Retinal pigment epithelial cell (primary cell): ENCODE measurements at regions not wholly inside any gene's neighbourhood (a gene's known extent, or its start where the extent isn't known, plus 50 kb on each side); places are given as distances from the start of the nearest gene placed in this dataset.

Experiments
- DNase-seq: peaks from one replicate; pipeline ENCODE4 v3.0.0-alpha.2; 2010; ENCODE audit warnings: low read depth
- H3K4me3 ChIP-seq: 2 replicates; pipeline ENCODE4 v1.5.1; 2011; ENCODE audit warnings: mild to moderate bottlenecking, low read length, control low read depth, moderate library complexity
- TF ChIP-seq, protein P1 (sequence below): conservative IDR thresholded peaks from 2 replicates; pipeline ENCODE4 v1.5.1; 2011; ENCODE audit warnings: low read depth, low read length, control low read depth, inconsistent platforms

DNA sequence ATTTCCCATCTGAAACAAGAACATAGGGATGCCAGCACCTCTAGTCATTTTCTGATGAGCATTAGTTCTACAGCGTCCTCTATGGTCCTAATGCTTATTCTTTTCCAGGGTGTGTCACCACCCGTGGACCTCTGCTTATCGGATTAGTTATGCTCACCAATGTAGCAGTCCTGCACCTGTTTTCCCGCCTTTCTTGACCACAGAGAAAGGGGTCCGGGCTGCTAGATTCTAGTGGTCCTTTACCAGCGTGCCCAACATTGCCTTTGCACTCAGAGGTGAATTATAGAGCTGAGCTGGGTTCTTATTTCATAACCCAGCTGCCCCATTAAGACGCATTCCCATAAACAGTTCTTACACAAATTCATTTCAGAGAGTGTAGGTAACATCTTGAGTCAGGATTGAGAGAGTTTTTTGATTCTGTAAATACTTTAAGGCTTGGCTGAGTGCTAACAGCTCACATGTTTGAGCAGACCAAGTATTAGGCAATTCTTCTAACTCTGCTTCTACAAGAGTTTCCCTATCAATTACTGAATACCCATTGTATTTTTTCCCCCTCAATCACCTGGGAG, 2205.1 kb upstream of the C9orf72 start:
- TF ChIP-seq, protein P1, sequence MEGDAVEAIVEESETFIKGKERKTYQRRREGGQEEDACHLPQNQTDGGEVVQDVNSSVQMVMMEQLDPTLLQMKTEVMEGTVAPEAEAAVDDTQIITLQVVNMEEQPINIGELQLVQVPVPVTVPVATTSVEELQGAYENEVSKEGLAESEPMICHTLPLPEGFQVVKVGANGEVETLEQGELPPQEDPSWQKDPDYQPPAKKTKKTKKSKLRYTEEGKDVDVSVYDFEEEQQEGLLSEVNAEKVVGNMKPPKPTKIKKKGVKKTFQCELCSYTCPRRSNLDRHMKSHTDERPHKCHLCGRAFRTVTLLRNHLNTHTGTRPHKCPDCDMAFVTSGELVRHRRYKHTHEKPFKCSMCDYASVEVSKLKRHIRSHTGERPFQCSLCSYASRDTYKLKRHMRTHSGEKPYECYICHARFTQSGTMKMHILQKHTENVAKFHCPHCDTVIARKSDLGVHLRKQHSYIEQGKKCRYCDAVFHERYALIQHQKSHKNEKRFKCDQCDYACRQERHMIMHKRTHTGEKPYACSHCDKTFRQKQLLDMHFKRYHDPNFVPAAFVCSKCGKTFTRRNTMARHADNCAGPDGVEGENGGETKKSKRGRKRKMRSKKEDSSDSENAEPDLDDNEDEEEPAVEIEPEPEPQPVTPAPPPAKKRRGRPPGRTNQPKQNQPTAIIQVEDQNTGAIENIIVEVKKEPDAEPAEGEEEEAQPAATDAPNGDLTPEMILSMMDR: no peak
- no peak overlapping the region for H3K4me3 ChIP-seq
- no peak for DNase-seq

DNA sequence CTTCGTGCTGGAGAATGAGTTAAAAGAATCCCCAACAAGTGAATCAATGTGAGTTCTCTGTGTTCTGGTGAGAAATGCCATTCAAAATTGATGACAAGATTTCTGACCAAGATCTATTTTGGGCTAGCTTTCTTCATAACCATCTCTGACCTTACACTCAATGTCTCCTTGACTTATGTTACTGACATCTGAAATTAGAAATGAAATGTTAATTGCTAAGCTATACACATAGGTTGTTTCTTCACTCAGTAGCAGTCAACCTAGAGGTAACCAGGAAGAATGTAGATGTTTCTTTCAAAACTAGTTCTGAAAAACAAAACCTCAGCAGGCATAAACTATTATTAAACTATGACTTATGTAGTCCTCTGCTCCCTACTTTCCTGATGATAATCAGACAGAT, 2220.7 kb upstream of the C9orf72 start:
- H3K4me3 ChIP-seq: no peak overlapping the region
- DNase-seq: no peak
- TF ChIP-seq, protein P1: no peak

DNA sequence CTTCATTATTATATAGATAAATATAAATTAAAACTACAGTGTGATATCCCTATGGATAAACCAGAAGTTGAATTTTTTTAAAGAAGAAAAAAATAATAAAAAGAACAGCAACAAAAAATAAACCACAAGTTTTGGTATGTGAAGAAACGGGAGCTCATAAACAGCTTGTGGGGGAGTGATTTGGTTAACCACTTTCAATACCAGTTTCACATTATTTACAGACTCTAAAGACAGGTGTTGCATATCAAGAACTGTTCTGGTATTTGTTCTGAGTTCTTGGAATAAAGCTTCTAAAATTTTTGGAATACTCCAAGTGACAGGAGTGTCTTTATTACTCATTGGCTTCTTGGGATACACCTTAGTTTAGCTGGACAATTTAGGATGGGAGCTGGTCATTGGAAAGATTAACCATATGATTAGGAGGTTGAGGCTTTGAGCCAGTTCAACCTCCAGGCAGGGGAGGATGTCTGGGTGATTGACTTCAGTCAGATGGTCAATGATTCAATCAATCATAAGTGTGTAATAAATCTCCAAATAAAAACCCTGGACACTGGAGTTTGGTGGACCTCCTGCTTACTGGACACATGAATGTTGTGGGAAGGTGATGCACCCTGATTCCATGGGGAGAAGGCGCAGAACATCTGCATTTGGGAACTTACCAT, 2223.1 kb upstream of the C9orf72 start:
- H3K4me3 ChIP-seq: no peak overlapping the region
- DNase-seq: no peak
- TF ChIP-seq, protein P1: no peak

DNA sequence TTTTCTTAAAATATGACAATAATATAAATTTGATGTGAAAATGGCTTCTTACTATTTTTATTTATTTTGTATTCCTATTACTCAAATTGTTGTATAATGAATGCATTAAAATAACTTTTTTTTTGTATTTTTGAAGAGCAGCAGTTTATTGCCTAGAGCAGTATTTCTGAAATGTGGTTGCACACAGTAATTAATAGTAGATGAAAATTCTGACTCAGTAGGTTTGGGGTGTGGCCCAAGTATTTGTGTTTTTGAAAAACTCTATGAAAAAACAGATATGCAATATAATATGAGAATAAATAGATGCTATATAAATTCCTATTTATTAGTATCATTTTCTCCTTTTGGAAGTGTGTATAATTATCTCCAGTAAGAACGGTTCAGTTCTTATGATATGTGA, 2225.3 kb upstream of the C9orf72 start:
- TF ChIP-seq, protein P1: no peak
- no peak overlapping the region for H3K4me3 ChIP-seq
- DNase-seq: no peak

DNA sequence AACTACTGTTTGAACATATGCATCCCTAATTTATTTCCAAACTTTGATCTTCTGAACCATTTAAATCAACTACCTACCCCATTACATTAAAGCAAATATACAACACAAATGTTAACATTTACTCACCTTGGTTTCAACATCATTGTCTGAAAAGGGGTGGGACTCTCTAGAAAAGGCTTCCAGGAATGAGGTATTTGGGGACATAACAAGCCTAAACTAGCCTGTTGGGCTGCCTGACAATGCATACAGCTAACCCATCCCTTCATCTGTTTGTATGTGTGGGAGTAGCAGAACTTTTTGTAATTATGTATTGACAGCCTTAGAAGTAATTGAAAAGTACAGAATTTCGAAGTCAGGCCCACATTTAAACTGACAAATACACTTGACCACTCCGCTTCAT, 2225.9 kb upstream of the C9orf72 start:
- TF ChIP-seq, protein P1: no peak
- no peak overlapping the region for H3K4me3 ChIP-seq
- DNase-seq: no peak

DNA sequence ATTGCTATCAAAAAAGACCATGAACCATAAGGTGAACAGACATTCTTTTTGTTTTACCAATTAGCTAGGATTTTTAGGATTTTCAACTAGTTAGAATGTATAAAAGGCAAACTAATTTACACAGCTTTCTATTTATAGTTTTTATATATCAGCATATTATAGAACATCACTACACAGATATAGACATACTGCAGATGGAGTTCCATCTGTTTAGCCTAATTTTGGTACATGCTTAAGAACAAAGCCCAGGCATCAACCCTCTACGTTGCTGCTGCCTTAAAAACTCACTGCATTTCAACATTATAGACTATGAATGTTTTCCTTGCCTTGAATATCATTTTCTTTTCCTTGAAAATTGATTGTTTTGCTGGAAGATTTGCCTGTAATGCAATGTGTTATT, 2227.5 kb upstream of the C9orf72 start:
- DNase-seq: no peak
- H3K4me3 ChIP-seq: no peak overlapping the region
- TF ChIP-seq, protein P1: no peak

DNA sequence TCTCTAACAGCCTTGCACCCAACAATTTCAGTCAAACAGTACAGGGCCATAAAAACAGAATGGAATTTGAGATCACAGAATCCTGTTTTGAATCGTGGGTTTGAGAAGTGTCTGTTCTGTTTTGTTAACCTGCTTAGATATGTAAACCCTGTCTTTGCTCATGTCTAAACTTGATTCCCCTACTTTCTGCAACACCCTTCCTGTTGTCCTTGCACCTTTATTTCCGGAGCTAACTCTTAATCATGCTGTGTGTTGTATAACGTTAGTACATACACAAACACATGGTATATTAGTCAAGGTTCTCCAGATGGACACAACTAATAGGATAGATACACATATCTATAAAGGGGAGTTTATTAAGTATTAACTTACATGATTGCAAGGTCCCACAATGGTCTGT, 2229.2 kb upstream of the C9orf72 start:
- H3K4me3 ChIP-seq: no peak overlapping the region
- TF ChIP-seq, protein P1: no peak
- DNase-seq: no peak
